AG04449 (cell line): ENCODE measurements at regions not wholly inside any gene's neighbourhood (a gene's known extent, or its start where the extent isn't known, plus 50 kb on each side); places are given as distances from the start of the nearest gene placed in this dataset.

Experiments
- CTCF ChIA-PET: fragments of 350-600 bp; formaldehyde crosslinking; extraction: SDS; loops from one replicate; lab custom pipeline; 2021; ENCODE audit warnings: antibody characterized with exemption; lab: Yijun Ruan, JAX
- POLR2A ChIA-PET: fragments of 400-600, 350-600 bp; formaldehyde crosslinking; extraction: SDS; loops from one replicate; lab custom pipeline; 2020; ENCODE audit warnings: antibody characterized with exemption, inconsistent platforms; lab: Yijun Ruan, JAX
- DNase-seq: peaks from one replicate; pipeline ENCODE4 v3.0.0-alpha.2; 2010; ENCODE audit warnings: low read depth, low spot score
- H3K4me3 ChIP-seq: 2 replicates; pipeline ENCODE4 v1.5.1; 2011; ENCODE audit warnings: low read depth, mild to moderate bottlenecking, control low read depth, low read length
- TF ChIP-seq, protein P1 (sequence below): IDR thresholded peaks from one replicate; pipeline ENCODE4 v1.5.1; 2011; ENCODE audit warnings: mild to moderate bottlenecking, moderate library complexity, low read length, control low read depth, inconsistent platforms; ENCODE audit not compliant: insufficient read depth; ENCODE audit errors: missing control alignments

DNA sequence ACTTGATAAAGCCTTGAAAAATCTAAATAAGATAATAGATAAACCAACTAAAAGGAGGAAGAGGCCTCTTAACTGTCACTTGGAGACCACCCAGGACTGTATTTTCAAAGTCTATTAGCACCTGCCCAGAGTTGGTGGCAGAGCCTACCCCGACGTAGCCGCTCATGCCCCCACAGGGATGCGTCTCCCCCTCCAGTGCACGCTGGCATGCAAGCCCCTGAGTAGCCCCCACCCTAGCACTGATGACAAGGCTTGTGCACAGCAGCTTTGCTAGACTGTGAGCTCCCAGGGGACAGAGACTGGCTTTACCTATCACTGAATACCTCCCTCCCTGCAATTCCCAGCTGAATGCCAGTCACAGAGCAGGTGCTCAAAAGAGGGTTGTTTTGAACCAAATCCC, 54.1 kb upstream of the HES1 start:
- ChIA-PET POLR2A (interaction anchor here (0.6 kb wide), 1 partner anchor 22 kb away, joined by 3 read pairs; no protein-coding TSS in a partner anchor), CTCF (interaction anchor here (1.0 to 1.1 kb wide), 2 partner anchors 29 to 234 kb away, joined by 3 read pairs; no protein-coding TSS in a partner anchor)
- TF ChIP-seq, protein P1, sequence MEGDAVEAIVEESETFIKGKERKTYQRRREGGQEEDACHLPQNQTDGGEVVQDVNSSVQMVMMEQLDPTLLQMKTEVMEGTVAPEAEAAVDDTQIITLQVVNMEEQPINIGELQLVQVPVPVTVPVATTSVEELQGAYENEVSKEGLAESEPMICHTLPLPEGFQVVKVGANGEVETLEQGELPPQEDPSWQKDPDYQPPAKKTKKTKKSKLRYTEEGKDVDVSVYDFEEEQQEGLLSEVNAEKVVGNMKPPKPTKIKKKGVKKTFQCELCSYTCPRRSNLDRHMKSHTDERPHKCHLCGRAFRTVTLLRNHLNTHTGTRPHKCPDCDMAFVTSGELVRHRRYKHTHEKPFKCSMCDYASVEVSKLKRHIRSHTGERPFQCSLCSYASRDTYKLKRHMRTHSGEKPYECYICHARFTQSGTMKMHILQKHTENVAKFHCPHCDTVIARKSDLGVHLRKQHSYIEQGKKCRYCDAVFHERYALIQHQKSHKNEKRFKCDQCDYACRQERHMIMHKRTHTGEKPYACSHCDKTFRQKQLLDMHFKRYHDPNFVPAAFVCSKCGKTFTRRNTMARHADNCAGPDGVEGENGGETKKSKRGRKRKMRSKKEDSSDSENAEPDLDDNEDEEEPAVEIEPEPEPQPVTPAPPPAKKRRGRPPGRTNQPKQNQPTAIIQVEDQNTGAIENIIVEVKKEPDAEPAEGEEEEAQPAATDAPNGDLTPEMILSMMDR, result no peak
- H3K4me3 ChIP-seq, result no peak overlapping the region
- no peak for DNase-seq

DNA sequence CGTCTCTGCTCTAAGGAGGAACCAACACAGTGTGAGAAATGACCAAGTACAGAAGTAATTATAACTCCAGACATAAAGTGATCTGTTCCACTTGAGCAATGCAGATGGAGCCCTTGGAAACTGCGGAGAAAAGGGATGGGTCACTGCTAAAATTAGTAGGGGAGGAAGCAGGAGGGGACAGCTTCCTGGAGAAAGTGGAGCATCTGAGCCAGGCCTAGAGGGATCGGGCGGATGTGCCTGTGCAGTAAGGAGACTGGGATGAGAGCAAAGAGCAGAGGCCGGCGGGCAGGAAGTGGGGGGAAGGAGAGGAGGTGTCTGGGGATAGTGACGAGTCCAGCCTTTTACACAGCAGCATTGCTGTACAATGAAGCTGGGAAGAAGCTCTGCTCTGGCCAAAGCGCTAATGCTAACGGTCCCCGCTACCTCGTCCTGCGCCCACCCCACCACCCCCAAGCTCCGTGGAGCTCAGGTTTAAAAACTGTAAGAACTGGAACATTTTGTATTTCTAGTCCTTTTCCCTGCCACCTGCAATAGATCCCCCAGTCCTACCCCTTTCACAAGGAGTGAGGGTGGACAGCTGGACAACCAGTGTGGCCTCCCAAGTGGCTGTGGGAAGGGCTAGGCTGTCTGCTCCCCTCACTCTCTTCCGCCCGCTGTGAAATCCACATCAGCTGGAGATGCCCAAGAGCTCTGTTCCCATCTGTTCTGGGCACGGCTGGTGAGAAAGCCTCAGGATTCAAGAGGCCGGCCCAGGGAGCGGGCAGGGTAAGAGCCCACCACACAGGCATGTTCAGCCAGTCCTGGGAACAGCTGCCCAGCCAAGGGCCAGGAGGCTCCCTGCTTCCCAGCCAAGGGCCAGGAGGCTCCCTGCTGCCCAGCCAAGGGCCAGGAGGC, 53.0 kb upstream of the HES1 start:
- POLR2A ChIA-PET, result interaction anchor here (0.6 to 1.2 kb wide), 2 partner anchors 12 to 58 kb away, joined by 3 to 4 read pairs; no protein-coding TSS in a partner anchor
- CTCF ChIA-PET, result interaction anchor here (1.1 to 1.4 kb wide), 2 partner anchors 55 to 233 kb away, joined by 3 read pairs; no protein-coding TSS in a partner anchor
- DNase-seq, result no peak
- TF ChIP-seq, protein P1, result no peak
- no peak overlapping the region for H3K4me3 ChIP-seq

DNA sequence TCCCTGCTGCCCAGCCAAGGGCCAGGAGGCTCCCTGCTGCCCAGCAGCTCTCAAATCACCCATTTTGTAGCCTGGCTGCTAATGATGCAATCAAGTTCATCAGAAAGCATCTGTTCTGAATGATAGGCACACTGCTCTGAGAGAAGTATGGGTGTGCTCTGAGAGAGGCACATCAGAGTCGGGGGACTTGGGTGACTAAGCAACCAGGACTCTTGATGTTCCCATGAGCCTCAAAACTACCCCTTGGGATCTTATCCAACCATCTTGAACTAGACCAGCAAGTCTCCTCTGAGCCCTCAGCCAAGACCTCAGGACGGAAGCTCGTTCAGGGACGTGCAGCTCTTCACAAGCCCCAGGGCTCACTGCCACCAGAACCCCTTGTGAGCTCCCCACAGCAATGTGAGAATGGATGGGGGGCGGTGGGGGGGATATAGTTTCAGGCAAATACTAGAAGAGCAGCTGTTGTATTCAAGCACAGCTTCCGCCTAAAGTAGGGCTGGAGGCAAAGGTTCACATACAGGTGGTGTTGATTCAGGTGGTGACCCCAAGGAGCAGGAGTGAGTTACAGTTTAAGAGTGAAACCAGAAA, 52.2 kb upstream of the HES1 start:
- ChIA-PET CTCF (interaction anchor here (1.4 kb wide), 1 partner anchor 54 kb away, joined by 3 read pairs; no protein-coding TSS in a partner anchor), POLR2A (interaction anchor here (0.6 to 1.2 kb wide), 2 partner anchors 13 to 57 kb away, joined by 3 to 4 read pairs; no protein-coding TSS in a partner anchor)
- TF ChIP-seq, protein P1, result no peak
- no peak overlapping the region for H3K4me3 ChIP-seq
- DNase-seq, result no peak

DNA sequence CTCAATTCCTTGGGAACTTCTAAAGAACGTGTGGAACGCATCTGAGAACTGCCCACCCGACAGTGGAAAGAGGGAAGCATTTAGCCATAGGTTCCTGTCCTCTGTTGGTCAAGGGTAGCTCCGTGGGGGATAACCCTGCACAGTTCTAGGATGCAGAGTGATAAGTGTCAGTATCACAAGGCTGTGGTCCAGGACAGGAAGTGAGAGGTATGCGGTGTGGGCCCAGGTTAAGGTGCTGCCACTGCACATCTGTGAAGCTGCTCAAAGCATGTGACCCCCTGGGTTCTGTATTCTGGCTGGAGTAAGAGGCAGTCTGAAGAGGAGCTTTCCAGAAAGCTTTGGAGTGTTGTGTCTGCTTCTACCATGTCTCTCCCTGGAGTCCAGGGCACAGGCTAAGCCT, 51.7 kb upstream of the HES1 start:
- POLR2A ChIA-PET, result no interaction called here
- TF ChIP-seq, protein P1, result no peak
- CTCF ChIA-PET, result no interaction called here
- H3K4me3 ChIP-seq, result no peak overlapping the region
- DNase-seq, result no peak
